Heart left ventricle (tissue), 13 donors: ENCODE measurements at regions not wholly inside any gene's neighbourhood (a gene's known extent, or its start where the extent isn't known, plus 50 kb on each side); places are given as distances from the start of the nearest gene placed in this dataset.

Source experiments
- POLR2A ChIP-seq, 2 donors: fragments of 450-650 bp; IDR thresholded peaks; one replicate each; pipeline ENCODE4 v1.6.1; 2017; ENCODE audit warnings: antibody characterized with exemption in 2 of 2, mild to moderate bottlenecking in 2 of 2, moderate library complexity in 2 of 2
- TF ChIP-seq, protein P1 (sequence below), 12 donors: fragments of 200-600 bp; sonication (generic) in 4 of 12; IDR thresholded peaks; one replicate each; pipeline versions ENCODE4 v1.5.0 to v1.8.0; 2018 to 2022; ENCODE audit warnings: antibody characterized with exemption in 12 of 12, mild to moderate bottlenecking in 5 of 12
- donor health status: ischemic (EF 13 %, LVEDD 7.1; RV severe dilation, severe dysfunction).
- donor health status: DM: no; HTN: yes; CAD: no.
- donor health status: DM: no; HTN: no; CAD: no.
- donor health status: ischemic (EF 25% LVEDD 6.9; RV normal size, moderate dysfunction).
- donor health status: ischemic (EF 25% LVEDD 5.7; RV mildly dilated, moderate dysfunction).
- donor health status: ischemic (EF 35%, LVEDD 5.7; RV mildly dilated, moderate dysfunction).
- donor health status: nonischemic (EF 11% LVEDD 7.7; RV severe dilation, severe dysfunction).
- donor health status: DM: yes; HTN: yes; CAD: no.
- donor health status: PGD.
- donor health status: ischemic (EF 29% LVEDD 5.4; RV normal size, mild dysfunction).
- donor health status: nonischemic (EF 23%, LVEDD 6.1; RV moderate dilation, normal function).

DNA sequence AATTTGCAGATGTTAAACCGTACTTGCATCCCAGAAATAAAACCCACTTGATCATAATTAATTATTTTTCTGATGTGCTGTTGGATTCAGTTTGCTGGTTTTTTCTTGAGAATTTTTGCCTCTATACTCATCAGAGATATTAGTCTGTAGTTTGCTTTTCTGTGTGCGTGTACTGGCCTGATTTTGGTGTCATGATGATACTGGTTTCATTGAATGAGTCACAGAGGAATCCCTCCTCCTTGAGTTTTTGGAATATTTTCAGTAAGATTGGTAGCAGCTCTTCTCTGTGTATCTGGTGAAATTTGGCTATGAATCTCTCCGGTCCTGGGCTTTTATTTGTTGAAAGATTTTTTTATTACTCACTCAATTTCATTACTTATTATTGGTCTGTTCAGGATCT lies 100.4 kb upstream of the PMCH start:
- TF ChIP-seq POLR2A (IDR thresholded peaks at IDR 0.05): no peak
- TF ChIP-seq, protein P1, sequence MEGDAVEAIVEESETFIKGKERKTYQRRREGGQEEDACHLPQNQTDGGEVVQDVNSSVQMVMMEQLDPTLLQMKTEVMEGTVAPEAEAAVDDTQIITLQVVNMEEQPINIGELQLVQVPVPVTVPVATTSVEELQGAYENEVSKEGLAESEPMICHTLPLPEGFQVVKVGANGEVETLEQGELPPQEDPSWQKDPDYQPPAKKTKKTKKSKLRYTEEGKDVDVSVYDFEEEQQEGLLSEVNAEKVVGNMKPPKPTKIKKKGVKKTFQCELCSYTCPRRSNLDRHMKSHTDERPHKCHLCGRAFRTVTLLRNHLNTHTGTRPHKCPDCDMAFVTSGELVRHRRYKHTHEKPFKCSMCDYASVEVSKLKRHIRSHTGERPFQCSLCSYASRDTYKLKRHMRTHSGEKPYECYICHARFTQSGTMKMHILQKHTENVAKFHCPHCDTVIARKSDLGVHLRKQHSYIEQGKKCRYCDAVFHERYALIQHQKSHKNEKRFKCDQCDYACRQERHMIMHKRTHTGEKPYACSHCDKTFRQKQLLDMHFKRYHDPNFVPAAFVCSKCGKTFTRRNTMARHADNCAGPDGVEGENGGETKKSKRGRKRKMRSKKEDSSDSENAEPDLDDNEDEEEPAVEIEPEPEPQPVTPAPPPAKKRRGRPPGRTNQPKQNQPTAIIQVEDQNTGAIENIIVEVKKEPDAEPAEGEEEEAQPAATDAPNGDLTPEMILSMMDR (IDR thresholded peaks at IDR 0.05): no peak
